Prostate gland (tissue), 2 donors: ENCODE measurements at regions not wholly inside any gene's neighbourhood (a gene's known extent, or its start where the extent isn't known, plus 50 kb on each side); places are given as distances from the start of the nearest gene placed in this dataset.

Experiments
- CTCF ChIP-seq, 4 experiments: fragments of 200-600 bp in 2 of 4; fragments of 450-650 bp in 2 of 4; sonication (generic) in 2 of 4; IDR thresholded peaks; 1 replicate in 3 of 4; 2 replicates in 1 of 4; pipeline ENCODE4 v1.5.1; 2016 to 2019; ENCODE audit warnings: antibody characterized with exemption in 4 of 4, mild to moderate bottlenecking in 2 of 4, moderate library complexity in 2 of 4
- POLR2AphosphoS5 ChIP-seq: sonication (generic); formaldehyde crosslinking; IDR thresholded peaks from one replicate; pipeline ENCODE4 v1.6.1; 2017; ENCODE audit warnings: antibody characterized with exemption

DNA sequence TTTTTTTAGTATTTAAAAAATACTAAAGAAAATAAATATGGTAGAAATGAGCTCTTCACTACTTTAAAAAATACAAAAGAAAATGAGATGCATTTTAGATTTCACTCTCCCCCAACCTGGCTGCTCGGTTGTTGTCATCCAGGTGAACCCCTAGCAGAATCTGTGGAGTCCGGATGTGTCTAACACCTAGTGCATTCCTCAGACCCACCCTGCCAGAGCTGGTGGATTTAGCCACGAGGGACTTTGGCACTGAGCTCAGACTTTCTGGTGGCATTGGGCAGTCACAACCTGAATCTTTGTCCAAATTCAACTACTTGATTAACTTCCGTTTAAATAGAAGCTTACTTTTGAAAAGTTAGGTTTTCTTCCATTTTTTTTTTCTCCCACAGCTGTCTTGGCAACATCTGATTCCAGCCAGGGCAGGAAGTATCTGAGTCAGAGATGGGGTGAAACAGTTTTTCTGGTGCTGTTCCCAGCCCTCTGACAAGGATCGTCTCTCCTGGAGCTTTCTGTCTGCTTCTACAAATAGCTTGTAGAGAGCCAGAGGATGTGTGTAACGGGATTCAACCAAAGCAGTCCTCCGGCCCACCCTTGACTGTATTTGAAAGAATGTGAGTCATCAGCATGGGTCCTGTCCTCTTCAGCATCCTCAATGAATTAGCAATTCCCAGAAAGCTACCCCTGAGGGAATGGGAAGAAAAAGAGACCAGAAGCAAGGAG, 301.8 kb upstream of the MCTP2 start:
- TF ChIP-seq CTCF (IDR thresholded peaks at IDR 0.05) (no peak), POLR2AphosphoS5 (no peak)
